IMR-90 (cell line): ENCODE measurements at regions not wholly inside any gene's neighbourhood (a gene's known extent, or its start where the extent isn't known, plus 50 kb on each side); places are given as distances from the start of the nearest gene placed in this dataset.

Source experiments
- BHLHE40 ChIP-seq: fragments of 150-350 bp; IDR thresholded peaks from 2 replicates; pipeline ENCODE4 v1.6.1; 2016; ENCODE audit warnings: mild to moderate bottlenecking, low read depth, low read length
- CEBPB ChIP-seq: IDR thresholded peaks from 2 replicates; pipeline ENCODE4 v1.6.1; 2012; ENCODE audit warnings: low read depth, low read length, improper control_type of control experiment
- CHD1 ChIP-seq: IDR thresholded peaks from 2 replicates; pipeline ENCODE4 v1.6.1; 2012; ENCODE audit warnings: low read depth, low read length, improper control_type of control experiment
- CTCF ChIP-seq: conservative IDR thresholded peaks from 2 replicates; pipeline ENCODE4 v1.5.1; 2012; ENCODE audit warnings: mild to moderate bottlenecking, low read depth, low read length, improper control_type of control experiment
- ELK1 ChIP-seq: fragments of 150-350 bp; IDR thresholded peaks from 2 replicates; pipeline ENCODE4 v1.6.1; 2016; ENCODE audit warnings: low read depth, mild to moderate bottlenecking, low read length, moderate library complexity, borderline replicate concordance
- MAZ ChIP-seq: IDR thresholded peaks from 2 replicates; pipeline ENCODE4 v1.6.1; 2012; ENCODE audit warnings: low read depth, mild to moderate bottlenecking, low read length, improper control_type of control experiment, moderate library complexity, borderline replicate concordance
- MXI1 ChIP-seq: IDR thresholded peaks from 2 replicates; pipeline ENCODE4 v1.6.1; 2012; ENCODE audit warnings: low read depth, mild to moderate bottlenecking, low read length, moderate library complexity, borderline replicate concordance
- POLR2A ChIP-seq: IDR thresholded peaks from 2 replicates; pipeline ENCODE4 v1.6.1; 2012; ENCODE audit warnings: mild to moderate bottlenecking, low read depth, low read length
- RCOR1 ChIP-seq: IDR thresholded peaks from 2 replicates; pipeline ENCODE4 v1.6.1; 2012; ENCODE audit warnings: mild to moderate bottlenecking, low read length, improper control_type of control experiment; ENCODE audit not compliant: insufficient replicate concordance
- RFX5 ChIP-seq: IDR thresholded peaks from 2 replicates; pipeline ENCODE4 v1.8.0; 2012; ENCODE audit warnings: low read depth, mild to moderate bottlenecking, low read length, moderate library complexity
- SMC3 ChIP-seq: fragments of 150-350 bp; IDR thresholded peaks from 2 replicates; pipeline ENCODE4 v1.6.1; 2016; ENCODE audit warnings: low read depth, mild to moderate bottlenecking, antibody characterized with exemption, low read length, moderate library complexity
- USF2 ChIP-seq: fragments of 150-350 bp; IDR thresholded peaks from 2 replicates; pipeline ENCODE4 v1.6.1; 2017; ENCODE audit warnings: mild to moderate bottlenecking, antibody characterized with exemption, low read length, low read depth

GRCh38 chr10:78171633-78172400 is 138.2 kb downstream of the RPS24 start:
- TF ChIP-seq POLR2A = no peak
- TF ChIP-seq CTCF = no peak
- no peak for TF ChIP-seq CEBPB
- no peak for TF ChIP-seq MAZ
- TF ChIP-seq RFX5 = no peak
- TF ChIP-seq ELK1 = no peak
- TF ChIP-seq RCOR1 = no peak
- no peak for TF ChIP-seq MXI1
- TF ChIP-seq CHD1 = no peak
- no peak for TF ChIP-seq USF2
- no peak for TF ChIP-seq SMC3
- TF ChIP-seq BHLHE40 = no peak
